ENCODE measurements at regions not wholly inside any gene's neighbourhood (a gene's known extent, or its start where the extent isn't known, plus 50 kb on each side); places are given as distances from the start of the nearest gene placed in this dataset.

DNA sequence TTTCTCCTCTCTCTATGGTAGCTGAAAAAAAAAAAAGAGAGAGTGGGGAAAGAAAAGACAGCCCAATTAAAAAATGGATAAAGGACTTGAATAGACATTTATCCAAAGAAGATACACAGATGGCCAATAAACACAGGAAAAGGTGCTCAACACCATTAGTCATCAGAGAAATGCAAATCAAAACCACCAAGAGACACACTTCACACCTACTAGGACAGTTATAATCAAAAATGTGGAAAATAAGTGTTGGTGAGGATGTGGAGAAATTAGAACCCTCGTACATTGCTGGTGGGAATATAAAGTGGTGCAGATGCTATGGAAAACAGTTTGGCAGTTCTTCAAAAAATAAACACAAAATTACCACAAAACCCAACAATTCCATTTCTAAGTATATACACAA, 172.4 kb upstream of the GRIN2B start:
- DNase-seq (ENCODE audit: low spot score): no peak

DNA sequence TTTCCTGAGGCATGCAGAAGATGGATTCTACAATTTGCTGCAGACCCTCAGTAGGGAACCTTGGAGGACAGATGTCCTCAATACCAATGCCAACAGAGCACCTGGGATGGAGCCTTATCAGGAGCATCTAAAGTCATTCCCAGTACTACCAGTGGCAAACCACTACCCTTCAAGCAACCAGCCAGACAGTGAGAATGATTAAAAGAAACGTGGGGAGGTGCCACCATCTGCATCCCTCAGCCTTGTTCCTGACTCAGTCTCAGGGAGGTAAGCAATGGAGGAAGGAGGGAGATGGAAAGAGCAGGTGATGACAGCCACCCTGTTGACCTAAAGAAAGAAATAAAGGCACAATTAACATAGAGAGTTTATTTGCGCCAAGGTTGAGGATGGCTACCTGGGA, 175.2 kb upstream of the GRIN2B start:
- no peak for DNase-seq (ENCODE audit: low spot score)

DNA sequence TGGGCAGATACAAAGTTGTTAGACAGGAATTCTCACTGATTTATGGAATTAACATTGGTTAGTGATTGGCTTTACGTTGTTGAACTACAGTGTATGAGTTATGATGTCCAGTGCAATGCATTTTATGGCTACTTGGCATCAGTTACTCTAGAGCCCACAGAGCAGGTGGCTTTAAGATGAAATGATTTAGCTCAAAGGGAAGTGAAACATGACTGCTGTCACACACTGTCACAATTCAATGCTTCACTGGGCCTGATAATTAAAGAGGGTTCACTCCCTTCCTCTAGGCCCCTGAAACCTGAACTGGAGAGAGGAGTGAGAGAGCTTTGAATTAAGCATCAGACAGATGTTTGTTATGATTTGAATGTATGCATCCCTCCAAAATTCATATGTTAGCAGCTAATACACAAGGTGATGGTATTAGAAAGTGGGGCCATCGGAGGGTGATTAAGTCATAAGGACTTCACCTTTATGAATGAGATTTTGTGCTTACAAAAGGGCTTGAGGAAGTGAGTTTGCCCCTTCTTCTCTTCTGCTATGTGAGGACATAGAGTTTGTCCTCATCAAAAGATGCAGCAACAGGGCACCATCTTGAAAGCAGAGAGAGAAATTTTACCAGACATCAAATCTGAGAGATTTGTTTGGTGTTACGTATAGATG, 175.8 kb upstream of the GRIN2B start:
- no peak for DNase-seq (ENCODE audit: low spot score)

DNA sequence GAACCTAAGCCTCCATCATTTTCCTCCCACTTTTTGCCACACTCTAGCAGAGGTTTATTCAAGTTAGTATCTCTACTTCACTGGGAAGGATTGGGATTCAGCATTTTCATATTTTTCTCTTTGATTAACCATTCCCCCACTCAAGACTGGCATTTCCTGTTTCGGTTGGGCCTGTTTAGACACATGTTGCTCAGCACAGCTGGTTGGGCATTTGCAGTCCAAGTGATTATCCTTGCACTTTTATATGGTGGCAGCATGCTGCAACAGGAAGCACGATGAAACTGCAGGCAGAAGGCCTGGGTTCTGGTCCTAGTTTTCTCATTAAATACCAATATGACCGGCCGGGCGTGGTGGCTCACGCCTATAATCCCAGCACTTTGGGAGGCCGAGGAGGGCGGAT, 182.9 kb upstream of the GRIN2B start:
- DNase-seq (ENCODE audit: low spot score): no peak

- peak; percentile 66 for DNase-seq (ENCODE audit: low spot score)
Observed at GRCh38 chr12:14167005-14167628, 185.7 kb upstream of the GRIN2B start.

GRCh38 chr12:14169281-14169680, 187.9 kb upstream of the GRIN2B start:
- no peak for DNase-seq (ENCODE audit: low spot score)

DNA sequence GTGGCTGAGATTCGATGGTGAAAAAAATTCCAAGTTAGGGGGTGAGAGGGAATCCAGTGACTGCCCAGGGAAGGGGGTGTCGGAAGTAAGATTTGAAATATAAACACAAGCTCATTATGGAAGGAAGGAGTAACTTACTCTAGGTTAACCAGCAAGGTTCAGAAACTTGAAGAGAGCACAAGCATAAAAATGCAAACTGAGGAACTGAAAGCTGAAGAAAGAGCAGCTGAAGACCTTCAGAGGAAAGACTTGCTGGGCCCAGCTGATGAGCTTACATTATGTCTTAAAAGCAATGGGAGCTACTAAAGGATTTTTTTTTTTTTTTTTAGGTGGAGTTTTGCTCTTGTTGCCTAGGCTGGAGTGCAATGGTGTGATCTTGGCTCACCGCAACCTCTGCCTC, 189.7 kb upstream of the GRIN2B start:
- DNase-seq (ENCODE audit: low spot score): no peak

DNA sequence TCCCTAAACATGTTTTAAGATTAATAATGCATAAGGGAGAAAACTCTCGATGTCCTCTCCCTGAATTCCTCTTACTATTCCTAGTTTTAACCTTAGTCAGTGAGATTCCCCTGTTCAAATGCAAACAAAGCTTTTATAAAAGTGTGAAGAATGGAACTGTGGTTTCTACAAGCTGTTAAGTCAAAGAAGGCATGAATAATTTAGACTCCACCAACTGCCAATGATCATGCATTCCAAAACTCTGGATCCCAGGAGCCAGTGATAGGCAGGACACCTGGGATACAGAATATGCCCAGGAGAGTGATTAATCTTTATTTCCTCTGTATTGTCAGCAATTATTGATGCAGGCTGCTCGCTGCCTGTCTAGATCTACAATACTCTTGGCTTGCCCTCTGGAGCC, 190.3 kb upstream of the ATF7IP start:
- DNase-seq (ENCODE audit: low spot score): no peak

DNA sequence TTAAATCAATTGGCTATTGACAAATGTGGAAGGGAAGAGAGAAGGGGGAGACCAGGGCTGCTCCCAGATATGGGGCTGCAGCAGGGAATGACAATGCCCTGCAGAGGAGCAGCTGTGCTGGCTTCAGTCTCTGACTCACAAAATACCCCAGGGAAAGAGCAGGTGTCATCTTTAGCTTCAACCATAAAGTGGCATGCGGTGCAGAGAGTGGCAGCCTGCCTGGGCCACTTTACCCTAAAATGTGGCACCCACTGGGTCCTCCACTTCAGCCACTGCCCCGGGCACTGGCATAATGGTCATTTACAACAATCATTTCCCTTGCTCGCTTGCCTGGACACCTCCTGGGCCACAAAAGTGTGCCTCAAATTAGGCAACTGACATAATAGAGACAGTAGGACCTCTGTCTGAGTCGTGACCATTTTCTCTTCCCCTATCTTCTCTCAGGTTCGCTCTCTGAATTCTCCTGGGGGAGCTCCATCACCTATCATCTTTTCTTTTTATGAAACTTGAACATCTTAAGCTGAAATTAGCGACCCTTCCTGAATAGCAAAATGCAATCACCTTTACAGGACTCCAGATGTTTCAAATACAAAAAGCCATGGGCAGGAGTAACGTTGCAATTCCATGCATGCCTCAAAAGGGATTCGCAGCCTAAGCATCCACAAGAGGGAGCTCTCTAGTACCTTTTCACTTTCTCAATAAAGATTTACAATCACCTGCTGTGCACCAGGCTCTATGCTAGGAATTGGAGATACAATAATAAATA, 179.9 kb upstream of the ATF7IP start:
- peak; percentile 26 for DNase-seq (ENCODE audit: low spot score)

GRCh38 chr12:14186193-14186502, 179.3 kb upstream of the ATF7IP start:
- DNase-seq (ENCODE audit: low spot score): no peak

DNA sequence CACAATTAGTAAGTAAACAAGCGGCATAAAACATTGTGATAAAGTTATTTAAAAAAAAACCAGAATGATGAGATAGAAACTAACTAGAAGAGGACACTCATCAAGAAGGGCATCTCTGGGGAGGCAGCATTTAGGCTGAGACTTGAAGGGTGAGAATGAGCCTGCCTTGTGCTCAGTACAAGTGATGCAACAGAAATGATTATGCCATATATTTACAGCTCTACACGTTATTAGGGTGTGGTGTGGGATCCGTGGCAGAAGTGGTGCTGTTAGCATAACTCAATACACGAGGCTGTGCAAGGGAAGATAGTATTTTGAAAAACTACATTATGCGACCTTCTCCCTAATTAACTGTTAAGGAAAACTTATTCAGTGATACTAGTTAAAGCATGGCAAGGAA, 178.5 kb upstream of the ATF7IP start:
- no peak for DNase-seq (ENCODE audit: low spot score)

GRCh38 chr12:14187966-14188365, 177.5 kb upstream of the ATF7IP start:
- DNase-seq (ENCODE audit: low spot score): no peak

DNA sequence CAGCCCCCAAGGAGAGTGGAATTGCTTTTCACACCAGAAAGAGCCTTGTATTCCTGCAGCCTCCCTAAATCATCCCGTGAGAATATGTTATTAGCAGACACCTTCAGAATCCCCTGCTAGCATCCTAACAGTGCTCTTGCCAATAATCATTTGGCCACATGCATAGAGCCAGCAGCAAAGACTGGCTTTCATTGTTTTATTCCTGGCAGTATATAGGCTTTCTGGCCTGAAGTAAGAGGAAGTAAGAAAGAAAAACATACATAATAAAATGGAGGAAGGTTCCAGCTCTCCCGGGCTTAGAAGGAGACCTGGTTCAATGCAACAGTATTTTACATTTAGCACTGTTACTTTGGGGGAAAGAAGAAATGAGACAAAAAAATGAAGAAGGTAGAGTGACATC, 176.7 kb upstream of the ATF7IP start:
- DNase-seq (ENCODE audit: low spot score): no peak

DNA sequence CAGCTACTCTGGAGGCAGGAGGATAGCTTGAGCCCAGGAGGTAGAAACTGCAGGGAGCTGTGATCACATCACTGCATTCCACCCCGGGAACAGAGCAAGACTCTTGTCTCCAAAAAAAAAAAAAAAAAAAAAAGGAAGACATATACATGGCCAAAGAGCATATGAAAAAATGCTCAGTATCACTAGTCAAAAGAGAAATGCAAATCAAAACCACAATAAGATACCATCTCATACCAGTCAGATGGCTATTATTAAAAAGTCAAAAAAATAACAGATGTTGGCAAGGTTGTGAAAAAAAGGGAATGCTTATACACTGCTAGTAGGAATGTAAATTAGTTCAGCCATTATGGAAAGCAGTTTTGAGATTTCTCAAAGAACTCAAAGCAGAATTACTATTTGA, 174.8 kb upstream of the ATF7IP start:
- no peak for DNase-seq (ENCODE audit: low spot score)

- no peak for DNase-seq (ENCODE audit: low spot score)
Observed at GRCh38 chr12:14191612-14192011, 173.9 kb upstream of the ATF7IP start.

- DNase-seq (ENCODE audit: low spot score): no peak
Observed at GRCh38 chr12:14193639-14194038, 171.8 kb upstream of the ATF7IP start.

GRCh38 chr12:14194572-14194971, 170.9 kb upstream of the ATF7IP start:
- DNase-seq (ENCODE audit: low spot score): no peak

GRCh38 chr12:14199455-14200198, 165.9 kb upstream of the ATF7IP start:
- DNase-seq (ENCODE audit: low spot score): no peak

DNA sequence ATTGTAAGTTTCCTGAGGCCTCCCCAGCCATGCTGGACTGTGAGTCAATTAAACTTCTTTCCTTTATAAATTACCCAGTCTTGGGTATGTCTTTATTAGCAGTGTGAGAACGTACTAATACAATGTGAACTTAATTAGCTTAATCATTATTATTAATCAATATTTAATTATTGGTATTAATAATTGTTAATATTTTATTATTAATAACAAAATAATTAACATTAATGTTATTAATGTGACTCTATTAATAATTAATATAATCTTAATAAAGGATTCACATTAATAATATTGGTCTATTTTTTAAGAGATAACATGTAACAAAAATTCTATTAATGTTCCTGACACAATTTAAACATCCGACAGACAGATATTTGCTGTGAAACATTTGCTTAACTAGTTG, 164.9 kb upstream of the ATF7IP start:
- no peak for DNase-seq (ENCODE audit: low spot score)

GRCh38 chr12:14201291-14201690, 164.2 kb upstream of the ATF7IP start:
- no peak for DNase-seq (ENCODE audit: low spot score)

- DNase-seq (ENCODE audit: low spot score): no peak
Observed at GRCh38 chr12:14207905-14208551, 157.5 kb upstream of the ATF7IP start.

DNA sequence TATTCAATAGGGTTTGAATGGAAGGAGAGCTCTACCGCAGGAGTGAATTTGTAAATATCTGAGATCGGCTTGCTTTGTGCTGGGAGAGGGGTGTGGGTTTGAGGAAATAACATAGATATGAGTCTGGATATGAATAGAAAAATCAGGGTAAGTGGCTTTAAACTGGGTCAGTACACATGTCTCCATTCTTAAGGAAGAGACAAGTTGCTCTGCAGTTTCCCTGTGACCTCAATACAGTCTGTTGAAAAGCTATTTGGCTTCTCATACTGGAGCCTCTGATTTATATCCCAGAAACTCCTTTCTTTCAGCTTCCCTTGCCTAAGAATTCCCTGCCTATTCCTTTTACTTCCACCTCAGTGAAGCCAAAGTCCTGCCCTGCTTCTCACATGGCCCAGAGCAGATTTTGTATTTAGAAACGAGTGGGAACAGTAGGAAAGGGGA, 153.5 kb upstream of the ATF7IP start:
- DNase-seq (ENCODE audit: low spot score): no peak
